Osteoblast (primary cell): ENCODE measurements at regions not wholly inside any gene's neighbourhood (a gene's known extent, or its start where the extent isn't known, plus 50 kb on each side); places are given as distances from the start of the nearest gene placed in this dataset.

Experiments
- DNase-seq: peaks from one replicate; pipeline ENCODE4 v3.0.0; 2011; ENCODE audit warnings: low spot score, mixed read lengths; ENCODE audit not compliant: insufficient read length; ENCODE audit errors: missing footprints
- H2AFZ ChIP-seq: 2 replicates; pipeline ENCODE4 v1.6.0; 2011; ENCODE audit warnings: mild to moderate bottlenecking, low read length
- H3K27ac ChIP-seq: 2 replicates; pipeline ENCODE4 v1.5.1; 2011; ENCODE audit warnings: mild to moderate bottlenecking, low read depth, low read length, moderate library complexity
- H3K27me3 ChIP-seq: 2 replicates; pipeline ENCODE4 v1.6.0; 2012; ENCODE audit warnings: mild to moderate bottlenecking, control low read depth, inconsistent platforms, low read length, moderate library complexity; ENCODE audit not compliant: insufficient read depth
- H3K36me3 ChIP-seq: 2 replicates; pipeline ENCODE4 v1.5.1; 2011; ENCODE audit warnings: mild to moderate bottlenecking, low read length, control low read depth, moderate library complexity; ENCODE audit not compliant: insufficient read depth
- H3K4me1 ChIP-seq: 2 replicates; pipeline ENCODE4 v1.5.1; 2011; ENCODE audit warnings: mild to moderate bottlenecking, low read length, control low read depth, moderate library complexity; ENCODE audit not compliant: insufficient read depth
- H3K4me2 ChIP-seq: 2 replicates; pipeline ENCODE4 v1.6.0; 2011; ENCODE audit warnings: mild to moderate bottlenecking, low read length; ENCODE audit not compliant: insufficient read depth
- H3K4me3 ChIP-seq: fragments of 200-600 bp; sonication (generic); 3 replicates; pipeline ENCODE4 v1.5.1; 2012; ENCODE audit warnings: mild to moderate bottlenecking, low read length, inconsistent platforms; ENCODE audit not compliant: insufficient read depth
- H3K79me2 ChIP-seq: 2 replicates; pipeline ENCODE4 v1.6.0; 2012; ENCODE audit warnings: mild to moderate bottlenecking, low read length, control low read depth, inconsistent platforms; ENCODE audit not compliant: insufficient read depth
- H3K9me3 ChIP-seq: 2 replicates; pipeline ENCODE4 v1.5.1; 2011; ENCODE audit warnings: low read depth, low read length, control low read depth
- H4K20me1 ChIP-seq: 2 replicates; pipeline ENCODE4 v1.6.0; 2012; ENCODE audit warnings: mild to moderate bottlenecking, low read length, control low read depth; ENCODE audit not compliant: insufficient read depth
- CTCF ChIP-seq: IDR thresholded peaks from 2 replicates; pipeline ENCODE4 v1.5.1; 2011; ENCODE audit warnings: mild to moderate bottlenecking, low read depth, low read length, moderate library complexity; ENCODE audit errors: extremely low read depth

- H4K20me1 ChIP-seq, result no peaks in the 10 kb centered on the region
- no peak overlapping the region for H3K4me2 ChIP-seq
- H3K27me3 ChIP-seq, result no peaks in the 10 kb centered on the region
- no peak for DNase-seq
- no peak overlapping the region for H3K4me3 ChIP-seq
- no peaks in the 10 kb centered on the region for H3K79me2 ChIP-seq
- no peak overlapping the region for H3K27ac ChIP-seq
- no peak overlapping the region for H2AFZ ChIP-seq
- no peaks in the 10 kb centered on the region for H3K36me3 ChIP-seq
- H3K4me1 ChIP-seq, result no peaks in the 10 kb centered on the region
- no peak for TF ChIP-seq CTCF
- no peaks in the 10 kb centered on the region for H3K9me3 ChIP-seq
Observed at GRCh38 chr5:175795959-175796358, 75.4 kb upstream of the CPLX2 start.

GRCh38 chr5:175796536-175797499 is 74.6 kb upstream of the CPLX2 start:
- Histone ChIP-seq H3K79me2 (no peaks in the 10 kb centered on the region), H2AFZ (no peak overlapping the region), H3K4me1 (no peaks in the 10 kb centered on the region), H3K4me2 (no peak overlapping the region), H3K27ac (no peak overlapping the region), H3K36me3 (no peaks in the 10 kb centered on the region), H3K4me3 (peak overlapping the region; percentile 33), H4K20me1 (no peaks in the 10 kb centered on the region), H3K27me3 (no peaks in the 10 kb centered on the region), H3K9me3 (no peaks in the 10 kb centered on the region)
- no peak for TF ChIP-seq CTCF
- peak; percentile 98 for DNase-seq

- no peak overlapping the region for H3K4me2 ChIP-seq
- no peaks in the 10 kb centered on the region for H3K79me2 ChIP-seq
- H3K4me3 ChIP-seq, result no peak overlapping the region
- H3K27me3 ChIP-seq, result no peaks in the 10 kb centered on the region
- H3K4me1 ChIP-seq, result no peaks in the 10 kb centered on the region
- H2AFZ ChIP-seq, result no peak overlapping the region
- no peaks in the 10 kb centered on the region for H3K9me3 ChIP-seq
- no peaks in the 10 kb centered on the region for H4K20me1 ChIP-seq
- no peaks in the 10 kb centered on the region for H3K36me3 ChIP-seq
- no peak for TF ChIP-seq CTCF
- no peak for DNase-seq
- H3K27ac ChIP-seq, result no peak overlapping the region
Observed at GRCh38 chr5:175797521-175798038, 73.8 kb upstream of the CPLX2 start.

- H3K27me3 ChIP-seq, result no peaks in the 10 kb centered on the region
Observed at GRCh38 chr5:175798626-175799025, 72.8 kb upstream of the CPLX2 start.

More at GRCh38 chr5:175798626-175799025, 72.8 kb upstream of the CPLX2 start:
- H3K4me2 ChIP-seq, result no peak overlapping the region
- DNase-seq, result no peak
- TF ChIP-seq CTCF, result no peak
- H3K4me1 ChIP-seq, result no peaks in the 10 kb centered on the region
- H2AFZ ChIP-seq, result no peak overlapping the region
- H3K9me3 ChIP-seq, result no peaks in the 10 kb centered on the region
- no peaks in the 10 kb centered on the region for H4K20me1 ChIP-seq
- H3K4me3 ChIP-seq, result no peak overlapping the region
- no peaks in the 10 kb centered on the region for H3K36me3 ChIP-seq
- H3K27ac ChIP-seq, result no peak overlapping the region
- H3K79me2 ChIP-seq, result no peaks in the 10 kb centered on the region
